Prostate gland (tissue), 2 donors: ENCODE measurements at regions not wholly inside any gene's neighbourhood (a gene's known extent, or its start where the extent isn't known, plus 50 kb on each side); places are given as distances from the start of the nearest gene placed in this dataset.

ENCODE experiments used
- DNase-seq: peaks from one replicate; pipeline ENCODE4 v3.0.0-alpha.2; 2019; ENCODE audit warnings: low spot score
- H3K27ac ChIP-seq, 2 donors: fragments of 200-600 bp; sonication (generic); 2 replicates each; pipeline ENCODE4 v1.5.1; 2017 to 2019
- H3K27me3 ChIP-seq: fragments of 200-600 bp; sonication (generic); replicated peaks from 2 replicates; pipeline ENCODE4 v1.5.1; 2019; ENCODE audit not compliant: insufficient read depth
- H3K36me3 ChIP-seq, 2 donors: fragments of 200-600 bp; sonication (generic); 1 replicate in 1 of 2; 2 replicates in 1 of 2; pipeline versions ENCODE4 v1.5.1 to v1.8.1; 2017 to 2019
- H3K4me1 ChIP-seq: fragments of 200-600 bp; sonication (generic); replicated peaks from 2 replicates; pipeline ENCODE4 v1.5.1; 2019
- H3K4me3 ChIP-seq, 2 donors: fragments of 200-600 bp; sonication (generic); 2 replicates each; pipeline ENCODE4 v1.5.1; 2017 to 2019
- H3K9me3 ChIP-seq: fragments of 200-600 bp; sonication (generic); 2 replicates; pipeline ENCODE4 v1.5.1; 2017
- POLR2A ChIP-seq: fragments of 450-650 bp; IDR thresholded peaks from one replicate; pipeline ENCODE4 v1.6.1; 2016; ENCODE audit warnings: antibody characterized with exemption, mild to moderate bottlenecking
- POLR2AphosphoS5 ChIP-seq: sonication (generic); formaldehyde crosslinking; IDR thresholded peaks from one replicate; pipeline ENCODE4 v1.6.1; 2017; ENCODE audit warnings: antibody characterized with exemption
- WGBS: methylation state at CpG from one replicate; pipeline ENCODE4 v1.1.5; 2018; 5-methylcytosine and 5-hydroxymethylcytosine counted together
- intact Hi-C: fragments of 100-400 bp; cut with DNase I; formaldehyde crosslinking; loops from one replicate; pipeline ENCODE4 v1.14.2; 2022
- TF ChIP-seq, protein P1 (sequence below), 4 experiments: fragments of 200-600 bp in 2 of 4; fragments of 450-650 bp in 2 of 4; sonication (generic) in 2 of 4; IDR thresholded peaks; 1 replicate in 3 of 4; 2 replicates in 1 of 4; pipeline ENCODE4 v1.5.1; 2016 to 2019; ENCODE audit warnings: antibody characterized with exemption in 4 of 4, mild to moderate bottlenecking in 2 of 4, moderate library complexity in 2 of 4

DNA sequence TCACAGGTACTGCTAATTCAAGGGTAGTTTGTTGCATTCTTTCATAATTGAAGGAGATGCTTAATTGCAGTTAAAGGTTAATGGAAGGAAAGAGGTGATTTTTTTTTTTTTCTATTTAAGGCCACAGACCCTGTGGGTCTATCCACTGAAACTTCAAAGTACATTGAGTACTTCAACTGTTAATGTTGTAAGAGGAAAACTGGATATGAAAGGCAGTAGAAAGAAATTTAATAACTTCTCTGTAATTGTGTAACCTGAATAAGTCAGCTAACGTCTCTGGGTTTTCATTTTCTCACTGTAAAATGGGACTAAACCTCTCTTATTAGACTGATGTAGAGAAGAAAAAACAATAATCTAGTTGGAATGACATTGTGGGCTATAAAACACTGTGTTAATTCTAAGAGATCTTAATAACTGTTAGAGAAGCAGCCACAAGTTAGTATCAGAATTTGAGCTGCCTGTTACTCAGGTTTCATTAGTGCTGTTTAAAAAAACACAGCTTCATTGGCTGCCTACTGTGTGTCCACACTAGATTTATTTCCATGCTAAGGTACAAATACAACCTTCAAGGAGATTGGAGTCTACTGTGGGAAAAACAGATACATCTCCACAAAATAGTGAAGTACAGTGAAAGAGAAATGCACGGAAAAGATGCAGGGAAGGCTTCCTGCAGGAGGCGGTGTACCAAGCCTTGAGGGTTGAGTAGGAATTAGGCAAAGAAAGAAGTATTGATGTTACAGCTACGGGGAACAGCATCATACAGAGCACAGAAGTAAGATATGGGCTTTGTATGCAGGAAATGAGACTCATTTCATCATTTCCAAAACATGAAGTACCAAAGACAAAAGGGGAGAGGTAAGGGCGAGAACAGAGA lies 483.6 kb downstream of the TAFA4 start:
- Histone ChIP-seq H3K27me3 (no peaks in the 10 kb centered on the region), H3K9me3 (no peaks in the 10 kb centered on the region), H3K4me3 (no peak overlapping the region), H3K27ac (no peak overlapping the region), H3K36me3 (no peaks in the 10 kb centered on the region), H3K4me1 (no peaks in the 10 kb centered on the region)
- 77% methylated on average over 5 of the region's 5 CpGs for WGBS
- intact Hi-C loops = no loop called here
- TF ChIP-seq POLR2A (no peak), POLR2AphosphoS5 (no peak)
- TF ChIP-seq, protein P1, sequence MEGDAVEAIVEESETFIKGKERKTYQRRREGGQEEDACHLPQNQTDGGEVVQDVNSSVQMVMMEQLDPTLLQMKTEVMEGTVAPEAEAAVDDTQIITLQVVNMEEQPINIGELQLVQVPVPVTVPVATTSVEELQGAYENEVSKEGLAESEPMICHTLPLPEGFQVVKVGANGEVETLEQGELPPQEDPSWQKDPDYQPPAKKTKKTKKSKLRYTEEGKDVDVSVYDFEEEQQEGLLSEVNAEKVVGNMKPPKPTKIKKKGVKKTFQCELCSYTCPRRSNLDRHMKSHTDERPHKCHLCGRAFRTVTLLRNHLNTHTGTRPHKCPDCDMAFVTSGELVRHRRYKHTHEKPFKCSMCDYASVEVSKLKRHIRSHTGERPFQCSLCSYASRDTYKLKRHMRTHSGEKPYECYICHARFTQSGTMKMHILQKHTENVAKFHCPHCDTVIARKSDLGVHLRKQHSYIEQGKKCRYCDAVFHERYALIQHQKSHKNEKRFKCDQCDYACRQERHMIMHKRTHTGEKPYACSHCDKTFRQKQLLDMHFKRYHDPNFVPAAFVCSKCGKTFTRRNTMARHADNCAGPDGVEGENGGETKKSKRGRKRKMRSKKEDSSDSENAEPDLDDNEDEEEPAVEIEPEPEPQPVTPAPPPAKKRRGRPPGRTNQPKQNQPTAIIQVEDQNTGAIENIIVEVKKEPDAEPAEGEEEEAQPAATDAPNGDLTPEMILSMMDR (IDR thresholded peaks at IDR 0.05) = no peak
- DNase-seq = no peak

DNA sequence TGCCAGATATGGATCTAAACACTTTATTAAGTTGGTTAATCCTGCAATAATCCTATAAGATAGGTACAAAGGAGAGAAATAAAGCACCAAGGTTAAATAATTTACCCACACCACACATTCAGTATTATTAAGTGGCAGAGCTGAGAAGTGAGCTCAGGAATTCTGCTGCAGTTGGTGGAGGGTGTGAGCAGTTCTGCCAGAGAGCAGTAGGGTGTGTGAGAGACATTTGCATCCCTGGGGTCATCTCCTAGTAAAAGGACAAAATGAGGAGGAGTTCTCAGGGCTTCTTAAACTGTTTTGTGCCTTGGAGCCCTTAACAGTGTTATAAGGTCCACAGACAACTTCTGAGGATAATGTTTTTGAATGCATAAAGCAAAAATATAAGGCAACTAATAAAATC lies 484.5 kb downstream of the TAFA4 start:
- H3K27me3 ChIP-seq = peaks cover 1% of the 10 kb centered on the region
- H3K9me3 ChIP-seq = no peaks in the 10 kb centered on the region
- intact Hi-C loops = no loop called here
- H3K36me3 ChIP-seq = no peaks in the 10 kb centered on the region
- H3K4me1 ChIP-seq = no peaks in the 10 kb centered on the region
- no peak for DNase-seq
- H3K27ac ChIP-seq = no peak overlapping the region
- no peak overlapping the region for H3K4me3 ChIP-seq
- no peak for TF ChIP-seq POLR2AphosphoS5
- TF ChIP-seq POLR2A = no peak
- TF ChIP-seq, protein P1 (IDR thresholded peaks at IDR 0.05) = no peak

DNA sequence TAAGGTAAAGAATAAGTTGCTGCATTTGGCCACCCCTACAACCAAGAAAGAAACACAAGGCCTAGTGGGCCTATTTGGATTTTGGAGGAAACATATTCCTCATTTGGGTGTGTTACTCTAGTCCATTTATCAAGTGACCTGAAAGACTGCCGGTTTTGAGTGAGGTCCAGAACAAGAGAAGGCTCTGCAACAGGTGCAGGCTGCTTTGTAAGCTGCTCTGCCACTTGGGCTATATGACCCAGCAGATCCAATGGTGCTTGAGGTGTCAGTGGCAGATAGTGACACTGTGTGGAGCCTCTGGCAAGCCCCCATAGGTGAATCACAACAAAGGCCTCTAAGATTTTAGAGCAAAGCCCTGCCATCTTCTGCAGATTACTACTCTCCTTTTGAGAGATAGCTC lies 491.3 kb downstream of the TAFA4 start:
- H3K36me3 ChIP-seq = no peaks in the 10 kb centered on the region
- WGBS = 100% methylated on average over 1 of the region's 1 CpG
- H3K4me3 ChIP-seq = no peak overlapping the region
- intact Hi-C loops = no loop called here
- TF ChIP-seq, protein P1 (IDR thresholded peaks at IDR 0.05) = no peak
- no peaks in the 10 kb centered on the region for H3K9me3 ChIP-seq
- H3K27me3 ChIP-seq = peaks cover 1% of the 10 kb centered on the region
- H3K27ac ChIP-seq = no peak overlapping the region
- H3K4me1 ChIP-seq = no peaks in the 10 kb centered on the region
- DNase-seq = no peak

GRCh38 chr3:68436619-68437401 lies 495.5 kb downstream of the TAFA4 start:
- Histone ChIP-seq H3K4me1 (no peaks in the 10 kb centered on the region), H3K36me3 (no peaks in the 10 kb centered on the region), H3K27me3 (no peaks in the 10 kb centered on the region), H3K27ac (no peak overlapping the region), H3K4me3 (no peak overlapping the region), H3K9me3 (no peaks in the 10 kb centered on the region)
- intact Hi-C loops = no loop called here
- 43% methylated on average over 3 of the region's 3 CpGs for WGBS
- no peak for DNase-seq
- no peak for TF ChIP-seq POLR2AphosphoS5
- TF ChIP-seq POLR2A = no peak
- TF ChIP-seq, protein P1 (IDR thresholded peaks at IDR 0.05) = no peak

DNA sequence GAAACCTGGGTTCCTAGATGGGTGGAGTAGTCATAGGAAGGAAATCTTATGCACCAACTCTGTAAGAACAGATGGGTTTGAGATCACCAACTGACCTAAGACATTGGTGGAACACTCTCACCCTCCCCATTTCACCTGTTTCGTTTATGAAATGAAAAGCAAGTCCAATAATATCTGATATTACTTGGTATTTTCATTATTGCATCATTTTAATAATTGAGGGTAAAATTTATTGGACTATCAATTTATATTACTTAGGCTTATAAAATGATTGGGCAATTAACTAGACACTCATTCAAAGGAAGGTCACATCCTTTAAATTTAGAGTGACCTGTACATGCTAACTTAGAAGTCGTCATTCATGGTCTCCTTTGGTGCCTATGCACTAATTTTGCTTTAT lies 503.9 kb downstream of the TAFA4 start:
- Histone ChIP-seq H3K4me1 (no peaks in the 10 kb centered on the region), H3K36me3 (no peaks in the 10 kb centered on the region), H3K9me3 (no peaks in the 10 kb centered on the region), H3K4me3 (no peak overlapping the region), H3K27ac (no peak overlapping the region), H3K27me3 (no peaks in the 10 kb centered on the region)
- intact Hi-C loops = no loop called here
- DNase-seq = no peak
- TF ChIP-seq, protein P1 (IDR thresholded peaks at IDR 0.05) = no peak
- TF ChIP-seq POLR2A (no peak), POLR2AphosphoS5 (no peak)
- WGBS = 81% methylated on average over 2 of the region's 2 CpGs
